ENCODE measurements at regions not wholly inside any gene's neighbourhood (a gene's known extent, or its start where the extent isn't known, plus 50 kb on each side); places are given as distances from the start of the nearest gene placed in this dataset.
"Not testable (repeated sequence)": the region's sequence is repeated elsewhere in the genome, so short reads cannot be mapped to it uniquely, and the experiment has no call there.

DNA sequence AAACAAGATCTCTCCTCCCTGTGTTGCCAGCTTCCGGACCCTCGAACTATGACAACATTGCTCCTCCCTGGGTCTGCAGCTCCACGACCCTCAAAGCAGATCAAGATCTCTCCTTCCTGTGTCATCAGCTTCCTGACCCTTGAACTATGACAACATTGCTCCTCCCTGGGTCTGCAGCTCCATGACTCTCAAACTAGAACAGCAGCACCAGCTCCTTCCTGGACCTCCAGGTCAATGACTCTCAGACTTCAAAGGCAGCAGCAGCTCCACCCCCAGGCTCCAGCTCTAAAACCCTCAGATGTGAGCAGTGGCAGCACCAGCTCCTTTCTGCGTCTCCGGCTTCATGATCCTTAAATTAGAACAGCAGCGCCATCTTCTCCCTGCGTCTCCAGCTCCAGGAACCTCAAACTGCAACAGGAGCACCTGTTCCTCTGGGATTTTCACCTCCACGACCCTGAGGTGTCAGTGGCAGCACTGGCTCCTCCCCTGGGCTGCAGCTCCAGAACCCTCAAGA is 341.0 kb upstream of the SULF2 start:
- no peak for DNase-seq (ENCODE audit: low read depth in 3 of 3)

DNA sequence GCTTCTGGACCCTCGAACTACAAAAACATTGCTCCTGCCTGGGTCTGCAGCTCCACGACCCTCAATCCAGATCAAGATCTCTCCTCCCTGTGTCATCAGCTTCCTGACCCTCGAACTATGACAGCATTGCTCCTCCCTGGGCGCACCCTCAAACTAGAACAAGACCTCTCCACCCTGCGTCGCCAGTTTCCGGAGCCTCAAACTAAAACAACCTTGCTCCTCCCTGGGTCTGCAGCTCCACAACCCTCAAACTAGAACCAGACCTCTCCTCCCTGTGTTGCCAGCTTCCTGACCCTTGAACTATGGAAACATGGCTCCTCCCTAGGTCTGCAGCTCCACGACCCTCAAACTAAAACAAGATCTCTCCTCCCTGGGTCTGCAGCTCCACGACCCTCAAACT is 339.7 kb upstream of the SULF2 start:
- DNase-seq (ENCODE audit: low read depth in 3 of 3) = no peak

DNA sequence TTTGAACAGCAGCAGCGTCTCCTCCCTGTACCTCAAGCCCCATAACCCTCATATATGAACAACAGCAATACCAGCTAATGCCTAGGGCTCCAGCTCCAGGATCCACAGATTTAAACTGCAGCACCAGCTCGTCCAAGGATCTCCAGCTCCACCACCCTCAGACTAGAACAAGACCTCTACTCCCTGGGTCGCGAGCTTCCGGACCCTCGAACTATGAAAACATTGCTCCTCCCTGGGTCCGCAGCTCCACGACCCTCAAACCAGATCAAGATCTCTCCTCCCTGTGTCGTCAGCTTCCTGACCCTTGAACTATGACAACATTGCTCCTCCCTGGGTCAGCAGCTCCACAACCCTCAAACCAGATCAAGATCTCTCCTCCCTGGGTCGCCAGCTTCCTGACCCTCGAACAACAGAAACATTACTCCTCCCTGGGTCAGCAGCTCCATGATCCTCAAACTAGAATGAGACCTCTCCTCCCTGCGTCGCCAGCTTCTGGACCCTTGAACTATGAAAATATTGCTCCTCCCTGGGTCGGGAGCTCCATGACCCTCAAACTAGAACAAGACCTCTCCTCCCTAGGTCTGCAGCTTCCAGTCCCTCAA is 339.0 kb upstream of the SULF2 start:
- DNase-seq (ENCODE audit: low read depth in 3 of 3) = no peak

DNA sequence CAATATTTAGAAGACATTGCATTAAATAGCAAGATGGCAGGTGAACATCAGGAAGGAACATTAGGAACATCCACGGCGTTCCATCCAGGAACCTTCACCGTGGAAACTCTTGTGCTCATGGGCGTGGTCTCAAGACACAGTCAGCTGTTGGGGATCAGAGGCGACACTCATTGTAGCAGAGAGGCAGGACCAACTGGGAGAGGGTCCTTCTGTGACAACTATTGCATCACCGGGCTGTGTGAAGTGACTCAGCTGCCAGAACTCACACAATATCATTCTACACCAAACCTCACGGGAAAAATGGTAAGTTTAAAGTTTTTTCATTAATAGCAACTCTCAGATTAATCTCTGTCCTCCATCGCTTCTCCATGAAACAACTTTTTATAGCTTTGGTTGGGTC is 334.8 kb upstream of the SULF2 start:
- no peak for DNase-seq (ENCODE audit: low read depth in 3 of 3)

DNA sequence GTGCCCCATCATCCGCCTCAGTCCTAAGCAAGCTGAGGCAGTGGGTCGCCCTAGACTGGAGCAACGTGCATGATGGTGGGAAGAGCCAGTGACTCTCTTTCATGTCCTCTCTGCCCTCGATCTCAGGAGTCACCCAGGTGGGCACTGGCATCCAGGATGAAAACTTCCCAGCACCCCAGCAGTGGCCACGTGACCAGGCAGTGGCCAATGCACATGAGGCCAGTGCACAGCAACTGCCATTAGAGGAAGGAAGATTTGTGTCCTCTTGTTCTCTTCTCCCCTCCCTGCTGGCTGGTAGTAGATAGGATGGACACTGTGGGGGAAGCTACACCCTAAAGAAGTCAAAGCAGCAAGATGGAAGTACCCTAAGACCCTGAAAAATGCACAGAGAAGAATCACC is 334.1 kb upstream of the SULF2 start:
- not testable (repeated sequence) for DNase-seq (ENCODE audit: low read depth in 3 of 3)

DNA sequence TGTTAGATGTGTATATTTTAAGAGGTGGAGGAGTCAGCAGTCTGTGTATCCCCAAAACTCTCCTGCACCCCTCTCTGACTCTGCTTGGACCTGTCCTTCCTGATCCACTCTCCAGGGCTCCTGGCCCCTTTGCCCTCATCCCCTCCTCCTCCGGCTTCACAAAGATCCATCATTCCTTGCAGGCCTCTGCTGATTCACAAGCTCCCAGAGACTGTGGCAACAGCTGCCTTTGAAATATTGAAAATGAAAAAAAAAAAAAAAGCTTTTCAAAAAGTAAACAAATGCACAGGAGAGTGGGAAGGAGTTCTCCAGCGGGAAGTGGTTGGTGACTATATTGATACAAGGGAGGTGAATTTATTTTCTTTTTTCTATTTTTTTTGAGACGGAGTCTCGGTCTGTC is 330.2 kb upstream of the SULF2 start:
- DNase-seq (ENCODE audit: low read depth in 3 of 3) = no peak

DNA sequence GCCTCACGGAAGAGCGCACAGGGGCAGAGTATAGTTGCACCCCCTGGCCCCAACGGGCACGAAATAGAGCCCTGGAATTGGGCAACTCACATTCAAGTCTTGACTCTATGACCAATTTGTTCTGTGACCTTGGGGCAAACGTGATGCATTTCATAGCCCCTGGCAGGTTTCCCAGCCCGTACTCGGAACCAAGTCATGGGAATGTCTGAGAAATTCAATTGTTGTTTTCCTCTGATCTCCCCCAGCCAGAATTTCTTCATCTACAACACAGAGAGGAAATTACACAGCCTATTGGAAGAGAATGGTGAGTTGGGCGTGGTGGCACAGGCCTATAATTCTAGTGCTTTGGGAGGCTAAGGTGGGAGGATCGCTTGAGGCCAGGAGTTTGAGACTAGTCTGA is 322.3 kb upstream of the SULF2 start:
- no peak for DNase-seq (ENCODE audit: low read depth in 3 of 3)

DNA sequence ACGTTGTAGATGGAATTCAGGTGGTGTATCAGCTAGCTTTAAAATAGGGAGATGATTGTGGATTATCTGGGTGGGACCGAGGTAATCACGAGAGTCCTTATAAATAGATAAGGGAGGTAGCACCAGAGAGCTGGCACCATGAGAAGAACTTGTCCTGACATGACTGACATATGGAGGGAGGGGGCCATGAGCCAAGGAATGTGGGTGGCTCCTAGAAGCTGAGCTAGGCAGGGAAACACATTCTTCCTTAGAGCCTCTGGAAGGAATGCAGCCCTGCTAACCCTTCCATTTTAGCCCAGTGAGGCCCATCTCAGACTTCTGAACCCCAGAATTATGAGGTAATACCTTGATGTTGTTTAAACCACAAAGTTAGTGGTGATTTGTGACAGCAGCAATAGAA is 321.1 kb upstream of the SULF2 start:
- DNase-seq (ENCODE audit: low read depth in 3 of 3) = no peak

DNA sequence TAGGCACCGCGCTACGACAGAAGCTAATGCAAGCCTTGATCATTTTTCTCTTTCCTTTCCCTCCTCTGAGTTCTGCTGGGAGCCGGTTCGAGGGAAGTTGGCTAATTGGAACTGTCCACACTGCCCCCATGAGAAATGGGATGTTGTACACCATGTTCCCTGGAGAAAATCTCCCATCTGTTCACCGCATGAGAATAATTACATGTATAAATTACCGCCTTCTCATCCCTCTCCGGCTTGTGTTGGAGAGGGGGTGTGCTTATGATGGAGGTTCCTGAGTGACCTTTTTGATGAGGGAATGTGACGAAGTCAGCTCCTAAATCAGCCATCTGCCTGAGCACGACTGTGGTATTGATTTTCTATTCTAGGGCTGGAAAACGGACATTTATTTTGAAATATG is 320.2 kb upstream of the SULF2 start:
- DNase-seq (ENCODE audit: low read depth in 3 of 3) = no peak

DNA sequence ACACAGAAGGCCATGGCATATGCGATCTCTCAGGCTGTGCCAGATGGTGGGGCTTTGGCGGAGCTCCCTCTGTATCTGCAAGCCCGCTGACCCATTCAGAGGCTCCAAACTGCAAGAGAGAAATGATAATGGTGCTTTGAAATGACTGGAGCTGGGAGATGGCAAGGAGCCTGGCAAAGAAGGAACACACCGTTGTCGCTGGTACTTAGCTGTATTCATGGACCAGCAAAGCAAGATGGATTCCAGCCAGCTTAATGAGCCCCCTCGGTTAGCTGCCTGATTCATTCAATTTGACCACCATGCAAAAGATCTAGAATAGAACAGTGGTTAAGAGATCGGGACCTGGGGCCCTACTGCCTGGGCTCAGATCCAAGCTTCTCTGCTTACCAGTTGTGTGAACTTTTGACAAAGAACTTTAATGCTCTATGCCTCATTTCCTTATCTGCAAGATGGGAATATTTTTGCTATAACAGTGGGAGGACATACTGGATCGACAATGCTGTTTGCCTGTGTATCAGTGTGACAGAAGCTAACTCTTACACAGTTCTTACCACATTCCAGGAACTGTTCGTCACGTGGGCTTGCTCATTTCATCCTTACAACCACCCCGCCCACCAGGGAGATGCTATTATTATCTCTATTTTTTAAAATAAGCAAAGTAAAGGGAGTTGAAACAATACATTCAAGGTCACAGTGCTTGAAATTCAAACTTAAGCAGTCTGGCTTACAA is 317.8 kb upstream of the SULF2 start:
- no peak for DNase-seq (ENCODE audit: low read depth in 3 of 3)

DNA sequence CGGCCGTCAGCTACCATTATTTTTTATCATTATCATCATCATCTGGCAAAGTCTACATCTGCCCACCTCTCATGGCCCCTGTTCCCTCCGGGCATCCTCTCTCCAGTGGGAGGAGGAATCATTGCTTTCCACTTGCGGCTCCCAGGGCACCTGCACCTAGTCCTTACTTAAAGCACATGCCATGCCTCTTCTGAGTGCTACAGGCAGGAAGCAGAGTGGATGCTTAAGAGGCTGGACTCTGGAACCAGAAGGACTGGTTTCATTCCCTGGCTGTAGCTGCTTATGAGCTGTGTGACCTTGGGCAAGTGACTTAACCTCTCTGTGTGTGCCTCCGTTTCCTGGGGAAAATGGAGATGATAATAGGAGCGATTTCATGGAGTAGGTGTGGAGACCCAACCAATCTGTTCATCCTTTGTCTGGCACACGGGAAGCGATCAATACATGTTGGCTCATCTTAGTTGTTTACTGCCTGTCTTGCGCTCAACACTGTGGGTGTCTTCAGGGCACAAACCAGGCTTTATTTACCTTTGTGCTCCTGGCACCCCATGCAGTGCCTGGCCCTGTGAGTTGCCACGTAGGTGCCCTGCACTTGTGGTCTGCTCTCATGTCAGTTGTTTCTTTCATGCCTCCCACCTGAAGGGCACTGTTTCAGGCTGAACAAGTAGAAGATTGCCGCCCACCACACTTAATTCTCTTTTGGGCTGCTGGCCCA is 317.0 kb upstream of the SULF2 start:
- DNase-seq (ENCODE audit: low read depth in 3 of 3) = no peak

DNA sequence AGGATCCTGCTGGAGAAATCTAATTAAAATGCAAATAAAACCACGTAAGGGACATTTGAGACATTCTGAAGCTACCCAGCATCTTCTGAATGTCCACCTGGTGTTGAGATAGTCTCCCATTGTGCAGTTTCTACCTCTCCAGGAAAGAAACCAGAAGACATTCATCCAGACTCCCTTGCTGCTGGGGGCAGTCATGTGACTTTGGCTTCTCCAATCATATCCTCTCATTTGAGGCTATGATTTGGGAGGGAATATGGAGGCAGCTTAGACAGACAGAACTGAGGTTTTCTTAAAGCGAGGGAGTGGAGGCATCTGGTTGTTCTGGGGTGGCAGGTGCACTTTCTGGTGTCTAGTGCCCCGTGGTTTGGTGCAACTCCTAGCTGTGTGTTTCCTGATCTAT is 315.2 kb upstream of the SULF2 start:
- DNase-seq (ENCODE audit: low read depth in 3 of 3) = no peak

DNA sequence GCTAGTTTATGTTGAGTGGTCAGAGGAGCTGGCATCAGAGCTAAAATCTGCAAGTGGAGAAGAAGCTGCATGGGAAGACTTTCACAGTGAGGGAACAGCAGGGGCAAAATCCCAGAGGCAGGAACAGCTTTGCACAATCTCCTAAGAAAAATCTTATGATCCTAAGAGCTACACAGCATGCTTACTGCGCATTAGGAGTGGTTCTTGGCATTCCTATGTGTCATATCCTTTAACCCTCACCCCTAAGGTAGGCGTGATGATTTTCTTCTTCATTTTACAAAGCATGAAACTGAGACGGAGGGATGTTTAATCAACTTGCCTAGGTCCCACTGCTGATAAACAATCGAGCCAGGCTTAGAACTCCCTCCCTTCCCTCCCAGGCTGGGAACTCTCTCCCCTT is 313.6 kb upstream of the SULF2 start:
- DNase-seq (ENCODE audit: low read depth in 3 of 3) = no peak

DNA sequence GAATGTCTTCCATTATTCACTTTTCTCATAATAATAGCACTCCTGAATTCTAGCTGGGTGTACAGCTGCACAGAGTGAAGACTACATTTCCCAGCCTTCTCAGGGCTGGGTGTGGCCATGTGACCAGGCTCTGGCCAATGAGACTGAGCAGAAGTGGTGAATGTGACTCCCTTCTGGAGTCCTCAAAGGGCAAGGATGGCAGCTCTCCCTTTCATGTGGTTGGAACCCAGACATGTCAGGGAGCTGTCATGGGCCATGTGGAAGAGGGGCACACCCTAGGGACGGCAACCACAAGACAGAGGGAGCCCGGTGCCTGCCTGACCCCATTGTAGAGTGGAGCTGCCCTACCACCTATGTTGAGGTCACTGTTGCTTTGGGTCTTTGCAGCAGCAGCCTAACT is 312.8 kb upstream of the SULF2 start:
- no peak for DNase-seq (ENCODE audit: low read depth in 3 of 3)

DNA sequence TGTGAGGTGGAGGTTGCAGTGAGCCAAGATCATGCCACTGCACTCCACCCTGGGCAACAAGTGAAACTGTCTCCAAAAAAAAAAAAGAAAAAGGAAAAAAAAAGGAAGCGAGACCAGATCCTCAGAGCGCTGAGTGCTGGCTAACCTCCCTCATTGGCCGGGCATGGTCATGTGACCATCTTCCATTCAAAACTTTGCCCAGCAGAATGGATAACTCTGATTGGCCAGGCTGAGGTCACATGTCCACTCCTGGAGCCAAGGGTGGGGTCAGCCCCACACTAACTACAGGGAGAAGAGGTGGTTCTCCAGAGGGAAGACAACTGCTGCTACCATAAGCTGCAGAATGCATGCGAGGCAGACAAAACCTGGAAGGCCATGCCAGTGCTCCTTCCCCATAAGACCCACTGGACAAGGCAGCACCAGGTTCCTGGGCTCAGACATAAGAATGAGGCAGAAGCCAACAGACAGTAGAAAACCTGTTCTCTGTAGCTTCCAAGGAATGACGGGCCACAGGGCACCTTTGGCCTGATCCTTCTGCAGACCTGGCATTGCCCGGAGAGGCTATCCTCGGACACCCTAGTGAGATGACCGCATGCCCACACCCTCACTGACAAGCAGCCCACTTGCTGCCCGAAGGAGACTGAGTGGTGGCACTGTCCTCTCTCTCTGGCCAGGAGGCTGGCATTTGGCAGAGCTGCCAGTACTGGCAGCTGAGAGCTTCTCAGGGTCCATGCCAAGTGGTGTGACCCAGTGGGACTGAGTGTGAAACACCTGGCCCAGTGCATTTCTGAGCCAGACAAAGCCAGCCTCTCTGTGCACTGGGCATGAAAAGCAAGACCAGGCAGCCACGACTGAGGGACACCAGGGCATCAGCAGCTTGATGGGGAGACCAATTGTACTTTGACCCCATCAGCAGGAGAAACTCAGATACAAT is 311.9 kb upstream of the SULF2 start:
- no peak for DNase-seq (ENCODE audit: low read depth in 3 of 3)

DNA sequence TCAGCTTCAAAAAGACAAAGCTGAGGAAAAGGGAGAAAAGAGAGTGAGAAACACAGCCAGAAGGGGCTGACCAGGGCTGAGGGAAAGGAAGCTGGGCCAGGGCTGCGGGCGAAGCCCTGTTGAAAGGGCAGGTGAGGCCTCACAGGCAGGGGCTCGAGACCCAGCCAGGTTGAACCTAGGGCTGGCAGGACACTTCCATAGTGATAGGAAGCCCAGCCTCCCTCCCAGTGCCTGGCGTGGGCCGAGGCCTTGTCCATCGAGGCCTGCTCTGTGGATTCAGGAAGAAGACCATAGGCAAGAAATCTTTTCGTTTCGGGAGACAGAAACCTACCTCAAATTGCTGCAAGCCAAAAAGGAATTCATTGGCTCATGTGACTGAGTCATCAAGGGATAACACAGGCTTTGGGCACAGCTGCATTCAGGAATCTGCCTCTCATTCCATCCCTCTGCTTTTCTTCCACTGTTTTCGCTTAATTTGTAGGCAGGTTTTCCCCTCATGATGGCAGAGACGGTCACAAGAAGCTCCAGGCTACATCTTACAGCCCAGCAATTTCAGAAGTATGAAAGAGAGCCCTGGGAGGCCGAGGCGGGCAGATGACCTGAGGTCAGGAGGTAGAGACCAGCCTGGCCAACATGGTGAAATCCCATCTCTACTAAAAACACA is 311.1 kb upstream of the SULF2 start:
- DNase-seq (ENCODE audit: low read depth in 3 of 3) = no peak

DNA sequence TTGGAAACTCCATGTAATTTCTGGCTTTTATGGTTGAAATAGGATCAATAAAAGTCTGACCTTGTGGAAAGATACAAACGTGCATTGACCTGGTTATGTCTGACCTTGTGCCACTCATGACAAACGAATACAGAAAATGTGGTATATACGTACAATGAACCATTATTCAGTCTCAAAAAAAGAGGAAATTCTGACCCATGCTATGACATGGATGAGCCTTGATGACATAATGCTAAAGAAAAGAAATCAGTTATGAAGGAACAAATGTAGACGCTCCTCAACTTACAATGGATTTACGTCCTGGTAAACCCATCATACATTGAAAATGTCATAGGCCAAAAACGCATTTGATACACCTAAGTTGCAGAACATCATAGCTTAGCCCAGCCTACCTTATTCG is 309.7 kb upstream of the SULF2 start:
- DNase-seq (ENCODE audit: low read depth in 3 of 3) = no peak

DNA sequence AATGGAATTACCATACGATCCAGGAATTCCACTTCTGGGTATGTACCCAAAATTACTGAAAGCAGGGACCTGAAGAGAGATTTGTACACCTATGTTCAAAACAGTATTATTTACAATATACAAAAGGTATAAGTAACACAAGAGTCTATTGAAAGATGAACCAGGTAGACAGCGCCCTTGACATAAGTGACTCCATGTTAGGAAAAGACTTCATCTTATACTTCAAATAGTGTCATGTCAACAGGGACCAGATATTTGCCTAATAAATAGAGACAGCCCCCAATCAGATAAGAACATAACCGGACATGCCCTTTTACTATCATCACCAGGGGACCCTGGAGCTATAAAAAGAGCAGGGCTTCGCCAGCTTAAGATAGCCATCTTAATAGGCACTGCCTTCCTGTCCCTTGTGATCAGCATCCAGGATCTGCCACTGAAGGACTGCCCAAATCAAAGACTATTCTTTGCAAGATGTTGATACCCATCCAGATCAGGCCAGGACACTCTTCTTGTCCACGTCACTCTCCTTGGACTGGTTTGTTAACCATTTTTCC is 309.0 kb upstream of the SULF2 start:
- no peak for DNase-seq (ENCODE audit: low read depth in 3 of 3)

DNA sequence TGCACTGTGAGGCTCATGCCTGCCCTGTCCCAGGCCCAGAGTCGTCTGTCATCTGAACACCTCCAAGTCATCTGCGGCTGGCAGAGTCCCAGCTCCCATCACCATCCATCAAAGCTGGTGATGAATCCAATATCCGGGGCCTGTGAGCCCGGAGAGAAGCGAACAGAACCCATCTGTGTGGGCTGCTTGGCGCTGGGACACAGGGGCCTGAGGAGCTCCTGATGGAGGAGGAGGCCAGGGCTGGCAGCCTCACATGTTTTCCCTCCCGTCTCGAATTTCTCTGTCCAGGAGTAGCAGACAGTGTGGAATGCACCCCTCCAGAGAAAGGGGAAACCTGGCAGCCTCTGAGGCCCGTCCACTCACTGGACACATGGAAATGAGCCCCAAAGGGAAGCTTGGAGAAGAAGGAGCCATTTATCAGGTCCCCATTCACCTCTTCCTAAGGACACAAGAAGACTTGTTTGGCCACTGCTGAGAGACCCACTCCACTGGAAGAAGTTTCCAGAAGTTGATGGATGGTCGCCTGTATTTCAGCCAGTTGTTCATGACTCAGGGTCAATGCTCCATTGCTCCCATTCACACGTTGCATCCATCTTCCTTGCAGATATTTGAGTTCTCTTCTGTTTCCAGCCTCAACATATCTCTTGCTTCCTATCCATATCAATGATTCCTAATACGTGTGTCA is 307.5 kb upstream of the SULF2 start:
- no peak for DNase-seq (ENCODE audit: low read depth in 3 of 3)

DNA sequence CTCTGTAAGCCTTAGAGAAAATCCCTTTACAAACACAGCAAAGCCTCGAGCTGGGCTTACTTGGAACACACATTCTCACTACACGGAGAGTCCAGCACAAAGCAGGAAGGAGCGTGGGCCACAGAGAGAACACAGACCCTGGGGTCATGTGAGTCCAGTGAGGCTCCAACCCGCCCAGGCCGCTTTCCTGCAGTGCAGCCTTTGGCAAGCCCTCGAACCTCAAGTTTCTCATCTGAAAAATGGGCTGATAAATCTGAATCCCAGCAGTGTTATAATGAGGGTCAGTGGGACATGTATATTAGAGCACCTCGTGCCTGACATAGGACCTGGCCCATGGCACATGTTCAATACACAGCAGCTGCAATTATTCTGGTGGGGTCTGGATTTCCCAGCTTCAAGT is 305.5 kb upstream of the SULF2 start:
- DNase-seq (ENCODE audit: low read depth in 3 of 3) = no peak

DNA sequence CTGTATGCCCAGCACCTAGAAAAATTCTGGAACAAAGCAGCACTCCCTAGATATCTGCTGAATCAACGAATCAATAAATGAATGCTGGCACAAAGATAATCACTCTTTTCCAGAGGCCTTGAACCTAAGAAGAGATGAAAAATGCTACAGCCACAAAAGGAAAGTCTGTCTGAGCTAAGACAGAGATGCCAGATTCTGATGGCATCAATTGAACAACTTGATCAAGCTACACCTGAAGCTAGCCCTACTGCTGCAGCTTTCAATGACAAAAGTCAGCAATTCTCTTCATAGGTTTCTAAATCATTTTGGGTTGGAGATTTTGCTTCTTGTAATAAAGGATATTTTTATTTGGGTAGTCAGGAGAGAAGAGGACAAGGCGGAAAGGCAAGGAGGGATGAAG is 305.0 kb upstream of the SULF2 start:
- no peak for DNase-seq (ENCODE audit: low read depth in 3 of 3)

All from stimulated activated CD4-positive, alpha-beta T cell treated with anti-CD3 and anti-CD28 coated beads, TNF-alpha, amount 100 ng/mL, for 48 hours (primary cell).